GM18870 (cell line): ENCODE measurements at regions not wholly inside any gene's neighbourhood (a gene's known extent, or its start where the extent isn't known, plus 50 kb on each side); places are given as distances from the start of the nearest gene placed in this dataset.

Experiments
- ATAC-seq: cut with Tn5 transposase; IDR thresholded peaks from one replicate; pipeline ENCODE4 v1.9.1; 2021; ENCODE audit warnings: moderate library complexity; ENCODE audit not compliant: unreplicated experiment

- no peak for ATAC-seq
Measured at GRCh38 chr14:98018628-98019027, 1221.4 kb downstream of the VRK1 start.

GRCh38 chr14:98022541-98023520 is 1225.6 kb downstream of the VRK1 start:
- ATAC-seq, result no peak

- ATAC-seq, result no peak
Measured at GRCh38 chr14:98028162-98028561, 1231.0 kb downstream of the VRK1 start.

- ATAC-seq, result no peak
Measured at GRCh38 chr14:98035396-98035795, 1236.6 kb downstream of the BCL11B start.

- no peak for ATAC-seq
Measured at GRCh38 chr14:98037831-98038230, 1234.2 kb downstream of the BCL11B start.

- ATAC-seq, result no peak
Measured at GRCh38 chr14:98056946-98057345, 1215.1 kb downstream of the BCL11B start.

- no peak for ATAC-seq
Measured at GRCh38 chr14:98059106-98059505, 1212.9 kb downstream of the BCL11B start.

- no peak for ATAC-seq
Measured at GRCh38 chr14:98062083-98062482, 1209.9 kb downstream of the BCL11B start.

- no peak for ATAC-seq
Measured at GRCh38 chr14:98069712-98070171, 1202.3 kb downstream of the BCL11B start.

GRCh38 chr14:98070536-98070935 is 1201.5 kb downstream of the BCL11B start:
- no peak for ATAC-seq

GRCh38 chr14:98074111-98074510 is 1197.9 kb downstream of the BCL11B start:
- no peak for ATAC-seq

- ATAC-seq, result no peak
Measured at GRCh38 chr14:98077176-98077575, 1194.8 kb downstream of the BCL11B start.

GRCh38 chr14:98082833-98083232 is 1189.2 kb downstream of the BCL11B start:
- ATAC-seq, result no peak

GRCh38 chr14:98085751-98086150 is 1186.2 kb downstream of the BCL11B start:
- ATAC-seq, result no peak

- no peak for ATAC-seq
Measured at GRCh38 chr14:98093111-98093510, 1178.9 kb downstream of the BCL11B start.

- no peak for ATAC-seq
Measured at GRCh38 chr14:98099527-98099926, 1172.5 kb downstream of the BCL11B start.

GRCh38 chr14:98101323-98101722 is 1170.7 kb downstream of the BCL11B start:
- no peak for ATAC-seq

GRCh38 chr14:98103705-98104104 is 1168.3 kb downstream of the BCL11B start:
- ATAC-seq, result no peak

- no peak for ATAC-seq
Measured at GRCh38 chr14:98109326-98109725, 1162.7 kb downstream of the BCL11B start.

- no peak for ATAC-seq
Measured at GRCh38 chr14:98112194-98112780, 1159.7 kb downstream of the BCL11B start.

GRCh38 chr14:98114122-98114895 is 1157.7 kb downstream of the BCL11B start:
- no peak for ATAC-seq
